ENCODE measurements at regions not wholly inside any gene's neighbourhood (a gene's known extent, or its start where the extent isn't known, plus 50 kb on each side); places are given as distances from the start of the nearest gene placed in this dataset.

- Histone ChIP-seq H3K27me3 (ENCODE audit: control insufficient read depth in 1 of 2, insufficient read depth in 2 of 2, low read length in 2 of 2) (no peaks in the 10 kb centered on the region), H3K4me3 (ENCODE audit: low read depth in 1 of 2, low read length in 2 of 2) (no peak overlapping the region), H3K27ac (ENCODE audit: low read depth, low read length) (no peak overlapping the region)
Observed at GRCh38 chr9:81849631-81850259, 78.5 kb upstream of the SPATA31D4 start.

GRCh38 chr9:81850724-81851123 is 77.5 kb upstream of the SPATA31D4 start:
- no peaks in the 10 kb centered on the region for H3K9me3 ChIP-seq (ENCODE audit: low read length)
- no peak overlapping the region for H3K4me3 ChIP-seq (ENCODE audit: low read depth in 1 of 2, low read length in 2 of 2)
- peaks cover 12% of the 10 kb centered on the region for H3K4me1 ChIP-seq (ENCODE audit: insufficient read depth, low read length)
- H3K27me3 ChIP-seq (ENCODE audit: control insufficient read depth in 1 of 2, insufficient read depth in 2 of 2, low read length in 2 of 2), result no peaks in the 10 kb centered on the region
- no peak overlapping the region for H3K27ac ChIP-seq (ENCODE audit: low read depth, low read length)
- H3K36me3 ChIP-seq (ENCODE audit: insufficient read depth, low read length), result no peaks in the 10 kb centered on the region
- no peak overlapping the region for H3K9ac ChIP-seq (ENCODE audit: low read length)

More at GRCh38 chr9:81849631-81850259, 78.5 kb upstream of the SPATA31D4 start:
- Histone ChIP-seq H3K9ac (ENCODE audit: low read length) (no peak overlapping the region), H3K36me3 (ENCODE audit: insufficient read depth, low read length) (no peaks in the 10 kb centered on the region), H3K4me1 (ENCODE audit: insufficient read depth, low read length) (peaks cover 12% of the 10 kb centered on the region), H3K9me3 (ENCODE audit: low read length) (no peaks in the 10 kb centered on the region)

- Histone ChIP-seq H3K27me3 (ENCODE audit: control insufficient read depth in 1 of 2, insufficient read depth in 2 of 2, low read length in 2 of 2) (no peaks in the 10 kb centered on the region), H3K9ac (ENCODE audit: low read length) (no peak overlapping the region), H3K36me3 (ENCODE audit: insufficient read depth, low read length) (no peaks in the 10 kb centered on the region), H3K4me3 (ENCODE audit: low read depth in 1 of 2, low read length in 2 of 2) (no peak overlapping the region), H3K9me3 (ENCODE audit: low read length) (no peaks in the 10 kb centered on the region), H3K4me1 (ENCODE audit: insufficient read depth, low read length) (peaks cover 12% of the 10 kb centered on the region), H3K27ac (ENCODE audit: low read depth, low read length) (no peak overlapping the region)
Observed at GRCh38 chr9:81851340-81851739, 76.9 kb upstream of the SPATA31D4 start.

- H3K36me3 ChIP-seq (ENCODE audit: insufficient read depth, low read length), result no peaks in the 10 kb centered on the region
- no peak overlapping the region for H3K27ac ChIP-seq (ENCODE audit: low read depth, low read length)
- H3K27me3 ChIP-seq (ENCODE audit: control insufficient read depth in 1 of 2, insufficient read depth in 2 of 2, low read length in 2 of 2), result no peaks in the 10 kb centered on the region
- no peaks in the 10 kb centered on the region for H3K9me3 ChIP-seq (ENCODE audit: low read length)
- no peak overlapping the region for H3K4me3 ChIP-seq (ENCODE audit: low read depth in 1 of 2, low read length in 2 of 2)
- H3K9ac ChIP-seq (ENCODE audit: low read length), result no peak overlapping the region
- H3K4me1 ChIP-seq (ENCODE audit: insufficient read depth, low read length), result peaks cover 12% of the 10 kb centered on the region
Observed at GRCh38 chr9:81852820-81853219, 75.4 kb upstream of the SPATA31D4 start.

- H3K36me3 ChIP-seq (ENCODE audit: insufficient read depth, low read length), result no peaks in the 10 kb centered on the region
- peaks cover 12% of the 10 kb centered on the region for H3K4me1 ChIP-seq (ENCODE audit: insufficient read depth, low read length)
- no peak overlapping the region for H3K9ac ChIP-seq (ENCODE audit: low read length)
- H3K27ac ChIP-seq (ENCODE audit: low read depth, low read length), result no peak overlapping the region
- H3K4me3 ChIP-seq (ENCODE audit: low read depth in 1 of 2, low read length in 2 of 2), result no peak overlapping the region
- H3K9me3 ChIP-seq (ENCODE audit: low read length), result no peaks in the 10 kb centered on the region
- no peaks in the 10 kb centered on the region for H3K27me3 ChIP-seq (ENCODE audit: control insufficient read depth in 1 of 2, insufficient read depth in 2 of 2, low read length in 2 of 2)
Observed at GRCh38 chr9:81855538-81855937, 72.7 kb upstream of the SPATA31D4 start.

- no peak overlapping the region for H3K27ac ChIP-seq (ENCODE audit: low read depth, low read length)
- H3K27me3 ChIP-seq (ENCODE audit: control insufficient read depth in 1 of 2, insufficient read depth in 2 of 2, low read length in 2 of 2), result no peaks in the 10 kb centered on the region
- no peaks in the 10 kb centered on the region for H3K36me3 ChIP-seq (ENCODE audit: insufficient read depth, low read length)
- no peak overlapping the region for H3K9ac ChIP-seq (ENCODE audit: low read length)
- no peaks in the 10 kb centered on the region for H3K9me3 ChIP-seq (ENCODE audit: low read length)
- H3K4me3 ChIP-seq (ENCODE audit: low read depth in 1 of 2, low read length in 2 of 2), result no peak overlapping the region
- H3K4me1 ChIP-seq (ENCODE audit: insufficient read depth, low read length), result peaks cover 4% of the 10 kb centered on the region
Observed at GRCh38 chr9:81858657-81859430, 69.4 kb upstream of the SPATA31D4 start.

- H3K27ac ChIP-seq (ENCODE audit: low read depth, low read length), result no peak overlapping the region
- H3K36me3 ChIP-seq (ENCODE audit: insufficient read depth, low read length), result no peaks in the 10 kb centered on the region
- no peaks in the 10 kb centered on the region for H3K27me3 ChIP-seq (ENCODE audit: control insufficient read depth in 1 of 2, insufficient read depth in 2 of 2, low read length in 2 of 2)
- H3K9me3 ChIP-seq (ENCODE audit: low read length), result no peaks in the 10 kb centered on the region
- no peak overlapping the region for H3K9ac ChIP-seq (ENCODE audit: low read length)
- H3K4me3 ChIP-seq (ENCODE audit: low read depth in 1 of 2, low read length in 2 of 2), result no peak overlapping the region
- H3K4me1 ChIP-seq (ENCODE audit: insufficient read depth, low read length), result no peaks in the 10 kb centered on the region
Observed at GRCh38 chr9:81860581-81860980, 67.6 kb upstream of the SPATA31D4 start.

GRCh38 chr9:81861644-81862043 is 66.6 kb upstream of the SPATA31D4 start:
- Histone ChIP-seq H3K27me3 (ENCODE audit: control insufficient read depth in 1 of 2, insufficient read depth in 2 of 2, low read length in 2 of 2) (no peaks in the 10 kb centered on the region), H3K27ac (ENCODE audit: low read depth, low read length) (no peak overlapping the region), H3K4me3 (ENCODE audit: low read depth in 1 of 2, low read length in 2 of 2) (no peak overlapping the region), H3K4me1 (ENCODE audit: insufficient read depth, low read length) (no peaks in the 10 kb centered on the region), H3K36me3 (ENCODE audit: insufficient read depth, low read length) (no peaks in the 10 kb centered on the region), H3K9ac (ENCODE audit: low read length) (no peak overlapping the region), H3K9me3 (ENCODE audit: low read length) (no peaks in the 10 kb centered on the region)

GRCh38 chr9:81868145-81868544 is 60.1 kb upstream of the SPATA31D4 start:
- Histone ChIP-seq H3K9me3 (ENCODE audit: low read length) (no peaks in the 10 kb centered on the region), H3K9ac (ENCODE audit: low read length) (no peak overlapping the region), H3K27me3 (ENCODE audit: control insufficient read depth in 1 of 2, insufficient read depth in 2 of 2, low read length in 2 of 2) (no peaks in the 10 kb centered on the region), H3K36me3 (ENCODE audit: insufficient read depth, low read length) (no peaks in the 10 kb centered on the region), H3K4me1 (ENCODE audit: insufficient read depth, low read length) (no peaks in the 10 kb centered on the region), H3K4me3 (ENCODE audit: low read depth in 1 of 2, low read length in 2 of 2) (no peak overlapping the region), H3K27ac (ENCODE audit: low read depth, low read length) (no peak overlapping the region)

GRCh38 chr9:81871695-81872094 is 56.5 kb upstream of the SPATA31D4 start:
- no peak overlapping the region for H3K27ac ChIP-seq (ENCODE audit: low read depth, low read length)
- H3K9me3 ChIP-seq (ENCODE audit: low read length), result no peaks in the 10 kb centered on the region
- H3K4me3 ChIP-seq (ENCODE audit: low read depth in 1 of 2, low read length in 2 of 2), result no peak overlapping the region
- H3K9ac ChIP-seq (ENCODE audit: low read length), result no peak overlapping the region
- no peaks in the 10 kb centered on the region for H3K4me1 ChIP-seq (ENCODE audit: insufficient read depth, low read length)
- no peaks in the 10 kb centered on the region for H3K27me3 ChIP-seq (ENCODE audit: control insufficient read depth in 1 of 2, insufficient read depth in 2 of 2, low read length in 2 of 2)
- H3K36me3 ChIP-seq (ENCODE audit: insufficient read depth, low read length), result no peaks in the 10 kb centered on the region

GRCh38 chr9:81874250-81874649 is 54.0 kb upstream of the SPATA31D4 start:
- no peaks in the 10 kb centered on the region for H3K9me3 ChIP-seq (ENCODE audit: low read length)
- H3K27me3 ChIP-seq (ENCODE audit: control insufficient read depth in 1 of 2, insufficient read depth in 2 of 2, low read length in 2 of 2), result no peaks in the 10 kb centered on the region
- no peak overlapping the region for H3K27ac ChIP-seq (ENCODE audit: low read depth, low read length)
- no peaks in the 10 kb centered on the region for H3K4me1 ChIP-seq (ENCODE audit: insufficient read depth, low read length)
- no peak overlapping the region for H3K9ac ChIP-seq (ENCODE audit: low read length)
- H3K36me3 ChIP-seq (ENCODE audit: insufficient read depth, low read length), result no peaks in the 10 kb centered on the region
- H3K4me3 ChIP-seq (ENCODE audit: low read depth in 1 of 2, low read length in 2 of 2), result no peak overlapping the region

GRCh38 chr9:81874931-81875330 is 53.3 kb upstream of the SPATA31D4 start:
- no peak overlapping the region for H3K4me3 ChIP-seq (ENCODE audit: low read depth in 1 of 2, low read length in 2 of 2)
- no peaks in the 10 kb centered on the region for H3K36me3 ChIP-seq (ENCODE audit: insufficient read depth, low read length)
- H3K27ac ChIP-seq (ENCODE audit: low read depth, low read length), result no peak overlapping the region
- no peaks in the 10 kb centered on the region for H3K4me1 ChIP-seq (ENCODE audit: insufficient read depth, low read length)
- H3K27me3 ChIP-seq (ENCODE audit: control insufficient read depth in 1 of 2, insufficient read depth in 2 of 2, low read length in 2 of 2), result no peaks in the 10 kb centered on the region
- no peak overlapping the region for H3K9ac ChIP-seq (ENCODE audit: low read length)
- no peaks in the 10 kb centered on the region for H3K9me3 ChIP-seq (ENCODE audit: low read length)

All from muscle layer of colon (tissue), 2 donors.